Neural cell (in vitro differentiated cells): ENCODE measurements at regions not wholly inside any gene's neighbourhood (a gene's known extent, or its start where the extent isn't known, plus 50 kb on each side); places are given as distances from the start of the nearest gene placed in this dataset.

Experiments used
- H2AFZ ChIP-seq: fragments of 200-600, 300-800 bp; sonication (generic), shearing (Covaris generic); 2 replicates; pipeline ENCODE4 v1.6.0; 2014; ENCODE audit warnings: low read depth, mild to moderate bottlenecking, antibody characterized with exemption, low read length, moderate library complexity
- H3F3A ChIP-seq: fragments of 200-600 bp; shearing (Covaris generic); 2 replicates; pipeline ENCODE4 v1.6.1; 2016; ENCODE audit warnings: mild to moderate bottlenecking, moderate library complexity, mixed read lengths, antibody characterized with exemption, low read length; ENCODE audit not compliant: insufficient read depth, poor library complexity, severe bottlenecking
- H3K27ac ChIP-seq: fragments of 200-600, 300-800 bp; sonication (generic), shearing (Covaris generic); 2 replicates; pipeline ENCODE4 v1.5.1; 2014; ENCODE audit warnings: mild to moderate bottlenecking, low read length, moderate library complexity
- H3K27me3 ChIP-seq: fragments of 300-800, 200-600 bp; sonication (generic), shearing (Covaris generic); 2 replicates; pipeline ENCODE4 v1.6.0; 2014; ENCODE audit warnings: mild to moderate bottlenecking, low read depth, low read length, moderate library complexity; ENCODE audit not compliant: insufficient read depth
- H3K36me3 ChIP-seq: fragments of 300-800, 200-600 bp; sonication (generic), shearing (Covaris generic); 2 replicates; pipeline ENCODE4 v1.5.1; 2014; ENCODE audit warnings: mild to moderate bottlenecking, antibody characterized with exemption, low read length, moderate library complexity; ENCODE audit not compliant: insufficient read depth
- H3K4me2 ChIP-seq: fragments of 300-800, 200-600 bp; sonication (generic), shearing (Covaris generic); 2 replicates; pipeline ENCODE4 v1.6.0; 2014; ENCODE audit warnings: mild to moderate bottlenecking, low read length
- H3K4me3 ChIP-seq: fragments of 300-800, 200-600 bp; sonication (generic), shearing (Covaris generic); 2 replicates; pipeline ENCODE4 v1.5.1; 2014; ENCODE audit warnings: mild to moderate bottlenecking, low read length, moderate library complexity
- H3K79me2 ChIP-seq: fragments of 200-600 bp; shearing (Covaris generic); replicated peaks from 2 replicates; pipeline ENCODE4 v1.6.0; 2014; ENCODE audit warnings: mild to moderate bottlenecking, low read length, moderate library complexity; ENCODE audit not compliant: insufficient read depth
- H3K9ac ChIP-seq: fragments of 300-800, 200-600 bp; sonication (generic), shearing (Covaris generic); 2 replicates; pipeline ENCODE4 v1.6.1; 2016; ENCODE audit warnings: mild to moderate bottlenecking, low read length, mixed read lengths
- H3K9me2 ChIP-seq: fragments of 200-600 bp; shearing (Covaris generic); 2 replicates; pipeline ENCODE4 v1.6.1; 2016; ENCODE audit warnings: mild to moderate bottlenecking, low read length, mixed read lengths; ENCODE audit not compliant: insufficient read depth
- H3K9me3 ChIP-seq: fragments of 200-600, 300-800 bp; sonication (generic), shearing (Covaris generic); 2 replicates; pipeline ENCODE4 v1.6.1; 2016; ENCODE audit warnings: mild to moderate bottlenecking, mixed run types, low read length, moderate library complexity, mixed read lengths
- H4K20me1 ChIP-seq: fragments of 200-600 bp; shearing (Covaris generic); 2 replicates; pipeline ENCODE4 v1.6.1; 2016; ENCODE audit warnings: mild to moderate bottlenecking, mixed run types; ENCODE audit not compliant: insufficient read depth
- EP300 ChIP-seq: fragments of 450-650 bp; conservative IDR thresholded peaks from 2 replicates; pipeline ENCODE4 v1.6.1; 2014; ENCODE audit warnings: antibody characterized with exemption, mild to moderate bottlenecking, moderate library complexity; ENCODE audit not compliant: poor library complexity, severe bottlenecking
- EZH2 ChIP-seq: fragments of 200-600, 300-800 bp; shearing (Covaris generic), sonication (generic); IDR thresholded peaks from 2 replicates; pipeline ENCODE4 v1.6.1; 2014; ENCODE audit warnings: antibody characterized with exemption, low read length, borderline replicate concordance, mild to moderate bottlenecking; ENCODE audit not compliant: insufficient read depth, poor library complexity, severe bottlenecking
- MXI1 ChIP-seq: fragments of 450-650 bp; conservative IDR thresholded peaks from 2 replicates; pipeline ENCODE4 v1.6.1; 2014; ENCODE audit warnings: antibody characterized with exemption, mild to moderate bottlenecking; ENCODE audit not compliant: poor library complexity, severe bottlenecking
- POLR2AphosphoS5 ChIP-seq: IDR thresholded peaks from 2 replicates; pipeline ENCODE4 v1.6.1; 2012
- RAD21 ChIP-seq: fragments of 450-650 bp; conservative IDR thresholded peaks from 2 replicates; pipeline ENCODE4 v1.6.1; 2014; ENCODE audit warnings: antibody characterized with exemption, mild to moderate bottlenecking, moderate library complexity
- SMC3 ChIP-seq: fragments of 450-650 bp; conservative IDR thresholded peaks from 2 replicates; pipeline ENCODE4 v1.6.1; 2014; ENCODE audit warnings: antibody characterized with exemption, mild to moderate bottlenecking, moderate library complexity; ENCODE audit not compliant: poor library complexity
- TAF1 ChIP-seq: IDR thresholded peaks from 2 replicates; pipeline ENCODE4 v1.6.1; 2012; ENCODE audit warnings: low read depth
- TF ChIP-seq, protein P1 (sequence below): fragments of 450-650 bp; IDR thresholded peaks from 2 replicates; pipeline ENCODE4 v1.5.1; 2014; ENCODE audit warnings: antibody characterized with exemption, mild to moderate bottlenecking, moderate library complexity; ENCODE audit not compliant: poor library complexity, severe bottlenecking
- TF ChIP-seq, protein P2 (sequence below): IDR thresholded peaks from 2 replicates; pipeline ENCODE4 v1.6.1; 2012; ENCODE audit warnings: borderline replicate concordance

DNA sequence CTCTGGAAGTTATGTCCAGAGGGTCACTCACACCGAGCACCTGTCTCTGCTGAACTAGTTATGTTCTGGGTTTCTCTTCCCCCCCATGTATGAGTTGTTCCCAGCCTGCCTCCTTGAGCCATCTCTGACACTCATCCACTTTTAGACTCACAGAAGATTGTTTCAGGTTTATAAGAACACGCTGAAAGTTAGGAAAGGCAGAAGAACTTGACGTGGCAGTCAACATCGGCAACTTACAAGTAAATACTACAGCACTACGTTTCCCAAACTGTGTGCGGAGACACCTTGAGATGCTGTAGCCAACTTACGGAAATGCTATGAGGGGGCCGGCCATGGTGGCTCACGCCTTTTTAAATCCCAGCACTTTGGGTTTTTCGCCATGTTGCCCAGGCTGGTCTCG is 318.0 kb downstream of the ZNF621 start:
- no peaks in the 10 kb centered on the region for H3F3A ChIP-seq
- TF ChIP-seq, protein P1, sequence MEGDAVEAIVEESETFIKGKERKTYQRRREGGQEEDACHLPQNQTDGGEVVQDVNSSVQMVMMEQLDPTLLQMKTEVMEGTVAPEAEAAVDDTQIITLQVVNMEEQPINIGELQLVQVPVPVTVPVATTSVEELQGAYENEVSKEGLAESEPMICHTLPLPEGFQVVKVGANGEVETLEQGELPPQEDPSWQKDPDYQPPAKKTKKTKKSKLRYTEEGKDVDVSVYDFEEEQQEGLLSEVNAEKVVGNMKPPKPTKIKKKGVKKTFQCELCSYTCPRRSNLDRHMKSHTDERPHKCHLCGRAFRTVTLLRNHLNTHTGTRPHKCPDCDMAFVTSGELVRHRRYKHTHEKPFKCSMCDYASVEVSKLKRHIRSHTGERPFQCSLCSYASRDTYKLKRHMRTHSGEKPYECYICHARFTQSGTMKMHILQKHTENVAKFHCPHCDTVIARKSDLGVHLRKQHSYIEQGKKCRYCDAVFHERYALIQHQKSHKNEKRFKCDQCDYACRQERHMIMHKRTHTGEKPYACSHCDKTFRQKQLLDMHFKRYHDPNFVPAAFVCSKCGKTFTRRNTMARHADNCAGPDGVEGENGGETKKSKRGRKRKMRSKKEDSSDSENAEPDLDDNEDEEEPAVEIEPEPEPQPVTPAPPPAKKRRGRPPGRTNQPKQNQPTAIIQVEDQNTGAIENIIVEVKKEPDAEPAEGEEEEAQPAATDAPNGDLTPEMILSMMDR: no peak
- TF ChIP-seq EZH2: no peak
- TF ChIP-seq EP300: no peak
- TF ChIP-seq TAF1: no peak
- TF ChIP-seq MXI1: no peak
- TF ChIP-seq, protein P2, sequence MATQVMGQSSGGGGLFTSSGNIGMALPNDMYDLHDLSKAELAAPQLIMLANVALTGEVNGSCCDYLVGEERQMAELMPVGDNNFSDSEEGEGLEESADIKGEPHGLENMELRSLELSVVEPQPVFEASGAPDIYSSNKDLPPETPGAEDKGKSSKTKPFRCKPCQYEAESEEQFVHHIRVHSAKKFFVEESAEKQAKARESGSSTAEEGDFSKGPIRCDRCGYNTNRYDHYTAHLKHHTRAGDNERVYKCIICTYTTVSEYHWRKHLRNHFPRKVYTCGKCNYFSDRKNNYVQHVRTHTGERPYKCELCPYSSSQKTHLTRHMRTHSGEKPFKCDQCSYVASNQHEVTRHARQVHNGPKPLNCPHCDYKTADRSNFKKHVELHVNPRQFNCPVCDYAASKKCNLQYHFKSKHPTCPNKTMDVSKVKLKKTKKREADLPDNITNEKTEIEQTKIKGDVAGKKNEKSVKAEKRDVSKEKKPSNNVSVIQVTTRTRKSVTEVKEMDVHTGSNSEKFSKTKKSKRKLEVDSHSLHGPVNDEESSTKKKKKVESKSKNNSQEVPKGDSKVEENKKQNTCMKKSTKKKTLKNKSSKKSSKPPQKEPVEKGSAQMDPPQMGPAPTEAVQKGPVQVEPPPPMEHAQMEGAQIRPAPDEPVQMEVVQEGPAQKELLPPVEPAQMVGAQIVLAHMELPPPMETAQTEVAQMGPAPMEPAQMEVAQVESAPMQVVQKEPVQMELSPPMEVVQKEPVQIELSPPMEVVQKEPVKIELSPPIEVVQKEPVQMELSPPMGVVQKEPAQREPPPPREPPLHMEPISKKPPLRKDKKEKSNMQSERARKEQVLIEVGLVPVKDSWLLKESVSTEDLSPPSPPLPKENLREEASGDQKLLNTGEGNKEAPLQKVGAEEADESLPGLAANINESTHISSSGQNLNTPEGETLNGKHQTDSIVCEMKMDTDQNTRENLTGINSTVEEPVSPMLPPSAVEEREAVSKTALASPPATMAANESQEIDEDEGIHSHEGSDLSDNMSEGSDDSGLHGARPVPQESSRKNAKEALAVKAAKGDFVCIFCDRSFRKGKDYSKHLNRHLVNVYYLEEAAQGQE: no peak
- TF ChIP-seq RAD21: no peak
- TF ChIP-seq POLR2AphosphoS5: no peak
- TF ChIP-seq SMC3: no peak
- no peaks in the 10 kb centered on the region for H3K9me2 ChIP-seq
- H4K20me1 ChIP-seq: no peaks in the 10 kb centered on the region
- no peak overlapping the region for H3K27ac ChIP-seq
- H3K9me3 ChIP-seq: no peaks in the 10 kb centered on the region
- no peaks in the 10 kb centered on the region for H3K27me3 ChIP-seq
- H3K36me3 ChIP-seq: no peaks in the 10 kb centered on the region
- no peak overlapping the region for H2AFZ ChIP-seq
- H3K9ac ChIP-seq: no peak overlapping the region
- H3K79me2 ChIP-seq: no peaks in the 10 kb centered on the region
- no peak overlapping the region for H3K4me2 ChIP-seq
- H3K4me3 ChIP-seq: no peak overlapping the region

DNA sequence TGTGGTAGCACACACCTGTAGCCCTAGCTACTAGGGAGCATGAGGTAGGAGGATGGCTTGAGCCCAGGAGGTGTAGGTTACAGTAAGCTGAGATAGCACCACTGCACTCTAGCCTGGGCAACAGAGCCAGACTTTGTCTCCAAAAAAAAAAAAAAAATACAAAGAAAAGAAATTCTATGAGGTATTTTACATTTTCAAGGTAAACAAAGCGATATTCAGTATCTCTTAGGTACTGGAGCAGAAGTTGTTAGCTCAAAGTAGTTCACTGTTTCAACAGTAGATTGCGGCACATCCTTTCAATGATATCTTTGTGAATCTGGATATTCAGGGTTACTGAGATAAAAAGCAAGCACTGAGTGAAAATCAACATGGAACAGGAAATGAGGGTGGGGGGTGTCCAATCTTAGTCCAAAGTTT is 318.5 kb downstream of the ZNF621 start:
- Histone ChIP-seq H3K9me2 (no peaks in the 10 kb centered on the region), H3K4me2 (no peak overlapping the region), H3K9ac (no peak overlapping the region), H2AFZ (no peak overlapping the region), H3K27ac (no peak overlapping the region), H3K9me3 (no peaks in the 10 kb centered on the region), H3K36me3 (no peaks in the 10 kb centered on the region), H3K79me2 (no peaks in the 10 kb centered on the region), H3K4me3 (no peak overlapping the region), H3K27me3 (no peaks in the 10 kb centered on the region), H3F3A (no peaks in the 10 kb centered on the region), H4K20me1 (no peaks in the 10 kb centered on the region)
- no peak for TF ChIP-seq POLR2AphosphoS5
- no peak for TF ChIP-seq SMC3
- TF ChIP-seq EP300: no peak
- no peak for TF ChIP-seq EZH2
- TF ChIP-seq, protein P1: no peak
- no peak for TF ChIP-seq RAD21
